ENCODE measurements at regions not wholly inside any gene's neighbourhood (a gene's known extent, or its start where the extent isn't known, plus 50 kb on each side); places are given as distances from the start of the nearest gene placed in this dataset.

GRCh38 chr1:83006271-83006670 lies 992.7 kb downstream of the TTLL7 start:
- no peak for TF ChIP-seq EZH2 (IDR thresholded peaks at IDR 0.05)
- no peak for TF ChIP-seq POLR2AphosphoS5 (IDR thresholded peaks at IDR 0.05; ENCODE audit: borderline replicate concordance, low read depth, low read length)
- TF ChIP-seq FOXP2 (optimal IDR thresholded peaks at IDR 0.05; ENCODE audit: control extremely low read depth, extremely low read length, insufficient read depth), result no peak

All from SK-N-MC (cell line).